HepG2 (cell line): ENCODE measurements at regions not wholly inside any gene's neighbourhood (a gene's known extent, or its start where the extent isn't known, plus 50 kb on each side); places are given as distances from the start of the nearest gene placed in this dataset.

Source experiments
- ATAC-seq: fragments of 200-7000 bp; cut with Tn5 transposase; 3 replicates; pipeline ENCODE4 v1.9.1; 2020; ENCODE audit warnings: mild to moderate bottlenecking, moderate library complexity
- BruUV-seq: library from RNA; stranded (reverse); fragments of 400-500 nt; replicated peaks from 2 replicates; lab custom pipeline; 2021; lab: Mats Ljungman, UMichigan
- CTCF ChIA-PET: fragments of 300-600 bp; formaldehyde crosslinking; extraction: SDS; loops from one replicate; lab custom pipeline; 2021; ENCODE audit warnings: low total read pairs, inconsistent platforms, low intra/inter-chr PET ratio; lab: Yijun Ruan, JAX
- POLR2A ChIA-PET: fragments of 350-600 bp; sonication (Branson Sonifier 250); formaldehyde crosslinking; loops from one replicate; lab custom pipeline; 2020; ENCODE audit warnings: antibody characterized with exemption, inconsistent platforms; lab: Yijun Ruan, JAX
- DNase-seq: peaks from one replicate; pipeline ENCODE4 v3.0.0-alpha.2; 2015; ENCODE audit warnings: low spot score
- FAIRE-seq: peaks from 3 replicates; lab custom pipeline; 2011; peaks lifted over from hg19 to GRCh38; lab: Jason Lieb, UNC
- H2AFZ ChIP-seq: one replicate; pipeline ENCODE4 v1.6.1; 2011; ENCODE audit warnings: low read length, inconsistent platforms
- H3K27ac ChIP-seq: fragments of 300-600 bp; 3 replicates; pipeline ENCODE4 v1.8.0; 2011; ENCODE audit warnings: mixed run types, mild to moderate bottlenecking, mixed read lengths, low read length, inconsistent platforms; ENCODE audit not compliant: insufficient read depth; ENCODE audit errors: extremely low read length
- H3K27me3 ChIP-seq, 2 experiments: fragments of 200-600 bp in 1 of 2; 2 replicates in 1 of 2; 3 replicates in 1 of 2; pipeline versions ENCODE4 v1.6.0 to v1.8.0; 2011; ENCODE audit warnings: low read length in 2 of 2, mild to moderate bottlenecking in 2 of 2, moderate library complexity in 2 of 2, inconsistent platforms in 1 of 2; ENCODE audit not compliant: insufficient read depth in 2 of 2, control insufficient read depth in 1 of 2
- H3K36me3 ChIP-seq, 2 experiments: fragments of 200-600 bp in 1 of 2; replicated peaks in 1 of 2; 2 replicates in 1 of 2; 3 replicates in 1 of 2; pipeline versions ENCODE4 v1.5.1 to v1.8.0; 2011; ENCODE audit warnings: low read length in 2 of 2, inconsistent platforms in 1 of 2; ENCODE audit not compliant: insufficient read depth in 2 of 2, control insufficient read depth in 1 of 2
- H3K4me1 ChIP-seq: 2 replicates; pipeline ENCODE4 v1.5.1; 2012; ENCODE audit warnings: low read length, inconsistent platforms; ENCODE audit not compliant: insufficient read depth
- H3K4me2 ChIP-seq: 2 replicates; pipeline ENCODE4 v1.6.0; 2011; ENCODE audit warnings: low read depth, low read length, inconsistent platforms
- H3K4me3 ChIP-seq, 3 experiments: fragments of 200-600 bp in 1 of 3; sonication (generic), shearing (Covaris generic) in 1 of 3; replicated peaks in 1 of 3; 2 replicates each; pipeline ENCODE4 v1.5.1; 2011 to 2016; ENCODE audit warnings: low read length in 3 of 3, inconsistent platforms in 2 of 3, low read depth in 2 of 3, mild to moderate bottlenecking in 2 of 3, control low read depth in 1 of 3, mixed read lengths in 1 of 3; ENCODE audit not compliant: insufficient read depth in 1 of 3
- H3K79me2 ChIP-seq: one replicate; pipeline ENCODE4 v1.6.1; 2011; ENCODE audit warnings: low read length, inconsistent platforms; ENCODE audit not compliant: insufficient read depth
- H3K9ac ChIP-seq: 2 replicates; pipeline ENCODE4 v1.6.0; 2011; ENCODE audit warnings: mild to moderate bottlenecking, low read depth, low read length, inconsistent platforms; ENCODE audit not compliant: insufficient read depth
- H3K9me3 ChIP-seq: 2 replicates; pipeline ENCODE4 v1.5.1; 2012; ENCODE audit warnings: mild to moderate bottlenecking, low read length
- H4K20me1 ChIP-seq: 2 replicates; pipeline ENCODE4 v1.6.0; 2011; ENCODE audit warnings: inconsistent platforms, mild to moderate bottlenecking, low read length, moderate library complexity; ENCODE audit not compliant: insufficient read depth
- CC2D1A ChIP-seq: sonication (generic); formaldehyde crosslinking; IDR thresholded peaks from 2 replicates; pipeline ENCODE4 v1.8.1; 2023; ENCODE audit warnings: mild to moderate bottlenecking, missing genetic modification reagents
- CREM ChIP-seq, 2 experiments: sonication (generic) in 1 of 2; formaldehyde crosslinking in 1 of 2; IDR thresholded peaks; 2 replicates each; pipeline versions ENCODE4 v1.4.0 to v1.6.1; 2016 to 2020; ENCODE audit warnings: antibody characterized with exemption in 1 of 2, mild to moderate bottlenecking in 1 of 2, missing genetic modification reagents in 1 of 2
- PAF1 ChIP-seq: IDR thresholded peaks from 2 replicates; pipeline ENCODE4 v1.6.1; 2016; ENCODE audit warnings: missing genetic modification reagents, missing compliant biosample characterization
- SALL2 ChIP-seq: sonication (generic); formaldehyde crosslinking; IDR thresholded peaks from 2 replicates; pipeline ENCODE4 v1.8.1; 2023; ENCODE audit warnings: mild to moderate bottlenecking, missing genetic modification reagents, inconsistent platforms
- SMAD1 ChIP-seq: sonication (generic); formaldehyde crosslinking; IDR thresholded peaks from 2 replicates; pipeline ENCODE4 v1.4.0; 2020; ENCODE audit warnings: missing genetic modification reagents, low read depth, mild to moderate bottlenecking, borderline replicate concordance
- TGIF2 ChIP-seq: IDR thresholded peaks from 2 replicates; pipeline ENCODE4 v1.6.1; 2016; ENCODE audit warnings: control low read depth, missing compliant biosample characterization
- ZNF547 ChIP-seq: sonication (generic); formaldehyde crosslinking; IDR thresholded peaks from 2 replicates; pipeline ENCODE4 v1.5.1; 2020; ENCODE audit warnings: mild to moderate bottlenecking, missing genetic modification reagents
- ZNF816 ChIP-seq: sonication (generic); formaldehyde crosslinking; IDR thresholded peaks from 2 replicates; pipeline ENCODE4 v1.8.0; 2022; ENCODE audit warnings: missing genetic modification reagents, mild to moderate bottlenecking, borderline replicate concordance
- WGBS: methylation state at CpG from one replicate; pipeline ENCODE4 v1.1.6; 2017; ENCODE audit warnings: low lambda C conversion rate; 5-methylcytosine and 5-hydroxymethylcytosine counted together
- in situ Hi-C: cut with HindIII; loops from 2 replicates; pipeline ENCODE4 v1.10.0; 2017; ENCODE audit warnings: low pct_unique_long_range_greater_than_20kb; ENCODE audit not compliant: extremely low pct_ligation_motif_present
- intact Hi-C: fragments of 100-400 bp; cut with micrococcal nuclease; formaldehyde crosslinking; loops from one replicate; pipeline ENCODE4 v1.10.0; 2022; ENCODE audit not compliant: unreplicated experiment
- TF ChIP-seq, protein P1 (sequence below), 2 experiments: sonication (generic) in 1 of 2; formaldehyde crosslinking in 1 of 2; IDR thresholded peaks; 2 replicates each; pipeline versions ENCODE4 v1.5.1 to v1.6.1; 2011 to 2020; ENCODE audit warnings: borderline replicate concordance in 1 of 2, low read depth in 1 of 2, low read length in 1 of 2, mild to moderate bottlenecking in 1 of 2, missing genetic modification reagents in 1 of 2, moderate library complexity in 1 of 2
- TF ChIP-seq, protein P2 (sequence below): IDR thresholded peaks from 2 replicates; pipeline ENCODE4 v1.6.1; 2016
- TF ChIP-seq, protein P3 (sequence below): sonication (generic); formaldehyde crosslinking; conservative IDR thresholded peaks from 2 replicates; pipeline ENCODE4 v1.5.0; 2020; ENCODE audit warnings: missing genetic modification reagents
- TF ChIP-seq, protein P4 (sequence below): IDR thresholded peaks from 2 replicates; pipeline ENCODE4 v1.6.1; 2018; ENCODE audit warnings: missing genetic modification reagents

DNA sequence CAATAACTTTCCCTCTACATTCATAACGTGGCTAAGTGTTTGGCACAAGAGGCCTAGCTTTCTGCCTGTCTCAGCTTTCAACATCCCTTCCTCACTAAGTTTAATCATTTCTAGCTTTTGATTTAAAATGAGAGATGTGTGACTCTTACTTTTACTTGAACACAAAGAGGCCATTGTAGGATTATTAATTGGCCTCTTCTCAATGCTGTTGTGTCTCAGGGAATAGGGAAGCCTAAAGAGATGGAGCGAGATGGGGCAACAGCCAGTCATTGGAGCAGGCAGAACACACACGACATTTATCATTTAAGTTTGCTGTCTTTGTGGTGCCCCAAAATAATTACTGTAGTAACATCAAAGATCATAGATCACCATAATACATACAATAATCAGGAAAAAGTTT lies 167.1 kb upstream of the TRIM24 start:
- ATAC-seq (no peak), DNase-seq (no peak), FAIRE-seq (no peak)
- Histone ChIP-seq H3K4me1 (peaks cover 31% of the 10 kb centered on the region), H3K4me2 (no peak overlapping the region), H4K20me1 (no peaks in the 10 kb centered on the region), H3K27ac (no peak overlapping the region), H3K79me2 (no peaks in the 10 kb centered on the region), H3K9me3 (peaks cover 22% of the 10 kb centered on the region), H3K9ac (no peak overlapping the region), H3K36me3 (no peaks in the 10 kb centered on the region)
- CTCF ChIA-PET = no interaction called here
- intact Hi-C loops = no loop called here
- WGBS = 92% methylated on average over 3 of the region's 3 CpGs
- no peak for TF ChIP-seq SALL2 (CRISPR knock-in tag)
- TF ChIP-seq, protein P1, sequence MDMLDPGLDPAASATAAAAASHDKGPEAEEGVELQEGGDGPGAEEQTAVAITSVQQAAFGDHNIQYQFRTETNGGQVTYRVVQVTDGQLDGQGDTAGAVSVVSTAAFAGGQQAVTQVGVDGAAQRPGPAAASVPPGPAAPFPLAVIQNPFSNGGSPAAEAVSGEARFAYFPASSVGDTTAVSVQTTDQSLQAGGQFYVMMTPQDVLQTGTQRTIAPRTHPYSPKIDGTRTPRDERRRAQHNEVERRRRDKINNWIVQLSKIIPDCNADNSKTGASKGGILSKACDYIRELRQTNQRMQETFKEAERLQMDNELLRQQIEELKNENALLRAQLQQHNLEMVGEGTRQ (IDR thresholded peaks at IDR 0.05; ENCODE audit: low read depth, low read length) = no peak
- TF ChIP-seq, protein P1 (CRISPR knock-in tag; IDR thresholded peaks at IDR 0.05; ENCODE audit: borderline replicate concordance) = no peak
- TF ChIP-seq CREM (IDR thresholded peaks at IDR 0.05) = no peak
- TF ChIP-seq CREM (CRISPR knock-in tag; IDR thresholded peaks at IDR 0.05) = no peak
- TF ChIP-seq, protein P2, sequence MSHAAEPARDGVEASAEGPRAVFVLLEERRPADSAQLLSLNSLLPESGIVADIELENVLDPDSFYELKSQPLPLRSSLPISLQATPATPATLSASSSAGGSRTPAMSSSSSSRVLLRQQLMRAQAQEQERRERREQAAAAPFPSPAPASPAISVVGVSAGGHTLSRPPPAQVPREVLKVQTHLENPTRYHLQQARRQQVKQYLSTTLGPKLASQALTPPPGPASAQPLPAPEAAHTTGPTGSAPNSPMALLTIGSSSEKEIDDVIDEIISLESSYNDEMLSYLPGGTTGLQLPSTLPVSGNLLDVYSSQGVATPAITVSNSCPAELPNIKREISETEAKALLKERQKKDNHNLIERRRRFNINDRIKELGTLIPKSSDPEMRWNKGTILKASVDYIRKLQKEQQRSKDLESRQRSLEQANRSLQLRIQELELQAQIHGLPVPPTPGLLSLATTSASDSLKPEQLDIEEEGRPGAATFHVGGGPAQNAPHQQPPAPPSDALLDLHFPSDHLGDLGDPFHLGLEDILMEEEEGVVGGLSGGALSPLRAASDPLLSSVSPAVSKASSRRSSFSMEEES (CRISPR knock-in tag) = no peak
- TF ChIP-seq CC2D1A (CRISPR knock-in tag) = no peak
- TF ChIP-seq ZNF547 = no peak
- TF ChIP-seq ZNF816 = no peak
- TF ChIP-seq TGIF2 (CRISPR knock-in tag) = no peak
- TF ChIP-seq, protein P3, sequence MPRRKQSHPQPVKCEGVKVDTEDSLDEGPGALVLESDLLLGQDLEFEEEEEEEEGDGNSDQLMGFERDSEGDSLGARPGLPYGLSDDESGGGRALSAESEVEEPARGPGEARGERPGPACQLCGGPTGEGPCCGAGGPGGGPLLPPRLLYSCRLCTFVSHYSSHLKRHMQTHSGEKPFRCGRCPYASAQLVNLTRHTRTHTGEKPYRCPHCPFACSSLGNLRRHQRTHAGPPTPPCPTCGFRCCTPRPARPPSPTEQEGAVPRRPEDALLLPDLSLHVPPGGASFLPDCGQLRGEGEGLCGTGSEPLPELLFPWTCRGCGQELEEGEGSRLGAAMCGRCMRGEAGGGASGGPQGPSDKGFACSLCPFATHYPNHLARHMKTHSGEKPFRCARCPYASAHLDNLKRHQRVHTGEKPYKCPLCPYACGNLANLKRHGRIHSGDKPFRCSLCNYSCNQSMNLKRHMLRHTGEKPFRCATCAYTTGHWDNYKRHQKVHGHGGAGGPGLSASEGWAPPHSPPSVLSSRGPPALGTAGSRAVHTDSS (CRISPR knock-in tag) = no peak
- TF ChIP-seq SMAD1 (CRISPR knock-in tag) = no peak
- TF ChIP-seq, protein P4, sequence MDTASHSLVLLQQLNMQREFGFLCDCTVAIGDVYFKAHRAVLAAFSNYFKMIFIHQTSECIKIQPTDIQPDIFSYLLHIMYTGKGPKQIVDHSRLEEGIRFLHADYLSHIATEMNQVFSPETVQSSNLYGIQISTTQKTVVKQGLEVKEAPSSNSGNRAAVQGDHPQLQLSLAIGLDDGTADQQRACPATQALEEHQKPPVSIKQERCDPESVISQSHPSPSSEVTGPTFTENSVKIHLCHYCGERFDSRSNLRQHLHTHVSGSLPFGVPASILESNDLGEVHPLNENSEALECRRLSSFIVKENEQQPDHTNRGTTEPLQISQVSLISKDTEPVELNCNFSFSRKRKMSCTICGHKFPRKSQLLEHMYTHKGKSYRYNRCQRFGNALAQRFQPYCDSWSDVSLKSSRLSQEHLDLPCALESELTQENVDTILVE = no peak
- no peak for TF ChIP-seq PAF1 (CRISPR knock-in tag)
- TF ChIP-seq, all 625 proteins: peak for 0
- Histone ChIP-seq H2AFZ (no peak overlapping the region), H3K4me3 (no peak overlapping the region), H3K27me3 (no peaks in the 10 kb centered on the region)
- BruUV-seq = no TSS peak
- in situ Hi-C loops = no loop called here
- POLR2A ChIA-PET = no interaction called here
